Fibroblast of lung (primary cell): ENCODE measurements at regions not wholly inside any gene's neighbourhood (a gene's known extent, or its start where the extent isn't known, plus 50 kb on each side); places are given as distances from the start of the nearest gene placed in this dataset.

Source experiments
- DNase-seq, 2 donors: peaks; one replicate each; pipeline versions ENCODE4 v3.0.0 to v3.0.0-alpha.2; 2010; ENCODE audit warnings: low read depth in 2 of 2
- H2AFZ ChIP-seq: 2 replicates; pipeline ENCODE4 v1.5.1; 2012; ENCODE audit warnings: low read length, control low read depth, inconsistent platforms
- H3K27ac ChIP-seq: 2 replicates; pipeline ENCODE4 v1.5.1; 2011; ENCODE audit warnings: low read length, control low read depth; ENCODE audit not compliant: insufficient read depth
- H3K27me3 ChIP-seq: 2 replicates; pipeline ENCODE4 v1.5.1; 2011; ENCODE audit warnings: mild to moderate bottlenecking, low read length; ENCODE audit not compliant: control insufficient read depth, insufficient read depth
- H3K36me3 ChIP-seq: 2 replicates; pipeline ENCODE4 v1.5.1; 2011; ENCODE audit warnings: low read length; ENCODE audit not compliant: control insufficient read depth, insufficient read depth
- H3K4me1 ChIP-seq: 2 replicates; pipeline ENCODE4 v1.5.1; 2011; ENCODE audit warnings: low read length; ENCODE audit not compliant: control insufficient read depth, insufficient read depth; ENCODE audit errors: extremely low read depth
- H3K4me2 ChIP-seq: 2 replicates; pipeline ENCODE4 v1.5.1; 2011; ENCODE audit warnings: low read length, control low read depth; ENCODE audit not compliant: insufficient read depth; ENCODE audit errors: extremely low read depth
- H3K4me3 ChIP-seq, 4 experiments: fragments of 200-600 bp in 1 of 4; sonication (generic) in 1 of 4; replicated peaks in 1 of 4; 2 replicates each; pipeline ENCODE4 v1.5.1; 2011 to 2016; ENCODE audit warnings: low read length in 4 of 4, low read depth in 3 of 4, mild to moderate bottlenecking in 3 of 4, control low read depth in 2 of 4, inconsistent platforms in 1 of 4, mixed read lengths in 1 of 4; ENCODE audit not compliant: insufficient read depth in 1 of 4; ENCODE audit errors: control extremely low read depth in 1 of 4
- H3K79me2 ChIP-seq: 2 replicates; pipeline ENCODE4 v1.5.1; 2012; ENCODE audit warnings: mild to moderate bottlenecking, low read length, inconsistent platforms; ENCODE audit not compliant: control insufficient read depth, insufficient read depth
- H3K9ac ChIP-seq: 2 replicates; pipeline ENCODE4 v1.5.1; 2011; ENCODE audit warnings: mild to moderate bottlenecking, low read length, control low read depth; ENCODE audit not compliant: insufficient read depth
- H3K9me3 ChIP-seq: 2 replicates; pipeline ENCODE4 v1.5.1; 2012; ENCODE audit warnings: low read depth, low read length; ENCODE audit not compliant: control insufficient read depth, insufficient read depth
- H4K20me1 ChIP-seq: 2 replicates; pipeline ENCODE4 v1.5.1; 2011; ENCODE audit warnings: low read length; ENCODE audit not compliant: control insufficient read depth, insufficient read depth; ENCODE audit errors: extremely low read depth
- EZH2 ChIP-seq: IDR thresholded peaks from 2 replicates; pipeline ENCODE4 v1.5.1; 2012; ENCODE audit warnings: low read length, control low read depth, mild to moderate bottlenecking; ENCODE audit errors: missing control alignments
- TF ChIP-seq, protein P1 (sequence below), 2 donors: IDR thresholded peaks in 1 of 2; conservative IDR thresholded peaks in 1 of 2; 1 replicate in 1 of 2; 2 replicates in 1 of 2; pipeline ENCODE4 v1.5.1; 2011 to 2012; ENCODE audit warnings: low read length in 2 of 2, control low read depth in 1 of 2, inconsistent platforms in 1 of 2, low read depth in 1 of 2, mild to moderate bottlenecking in 1 of 2

- Histone ChIP-seq H2AFZ (no peak overlapping the region), H3K4me2 (no peak overlapping the region), H3K4me1 (no peaks in the 10 kb centered on the region), H3K27me3 (no peaks in the 10 kb centered on the region), H3K4me3 (no peak overlapping the region), H3K27ac (no peak overlapping the region), H4K20me1 (no peaks in the 10 kb centered on the region), H3K79me2 (no peaks in the 10 kb centered on the region), H3K36me3 (no peaks in the 10 kb centered on the region), H3K9ac (no peak overlapping the region), H3K9me3 (no peaks in the 10 kb centered on the region)
- no peak for TF ChIP-seq EZH2
- TF ChIP-seq, protein P1, sequence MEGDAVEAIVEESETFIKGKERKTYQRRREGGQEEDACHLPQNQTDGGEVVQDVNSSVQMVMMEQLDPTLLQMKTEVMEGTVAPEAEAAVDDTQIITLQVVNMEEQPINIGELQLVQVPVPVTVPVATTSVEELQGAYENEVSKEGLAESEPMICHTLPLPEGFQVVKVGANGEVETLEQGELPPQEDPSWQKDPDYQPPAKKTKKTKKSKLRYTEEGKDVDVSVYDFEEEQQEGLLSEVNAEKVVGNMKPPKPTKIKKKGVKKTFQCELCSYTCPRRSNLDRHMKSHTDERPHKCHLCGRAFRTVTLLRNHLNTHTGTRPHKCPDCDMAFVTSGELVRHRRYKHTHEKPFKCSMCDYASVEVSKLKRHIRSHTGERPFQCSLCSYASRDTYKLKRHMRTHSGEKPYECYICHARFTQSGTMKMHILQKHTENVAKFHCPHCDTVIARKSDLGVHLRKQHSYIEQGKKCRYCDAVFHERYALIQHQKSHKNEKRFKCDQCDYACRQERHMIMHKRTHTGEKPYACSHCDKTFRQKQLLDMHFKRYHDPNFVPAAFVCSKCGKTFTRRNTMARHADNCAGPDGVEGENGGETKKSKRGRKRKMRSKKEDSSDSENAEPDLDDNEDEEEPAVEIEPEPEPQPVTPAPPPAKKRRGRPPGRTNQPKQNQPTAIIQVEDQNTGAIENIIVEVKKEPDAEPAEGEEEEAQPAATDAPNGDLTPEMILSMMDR (conservative IDR thresholded peaks at IDR 0.05 in 1 of 2, IDR thresholded peaks at IDR 0.05 in 1 of 2; ENCODE audit: low read depth in 1 of 2, low read length in 2 of 2) = no peak
- DNase-seq = no peak
Observed at GRCh38 chr3:95595416-95596075, 1218.8 kb upstream of the EPHA6 start.

DNA sequence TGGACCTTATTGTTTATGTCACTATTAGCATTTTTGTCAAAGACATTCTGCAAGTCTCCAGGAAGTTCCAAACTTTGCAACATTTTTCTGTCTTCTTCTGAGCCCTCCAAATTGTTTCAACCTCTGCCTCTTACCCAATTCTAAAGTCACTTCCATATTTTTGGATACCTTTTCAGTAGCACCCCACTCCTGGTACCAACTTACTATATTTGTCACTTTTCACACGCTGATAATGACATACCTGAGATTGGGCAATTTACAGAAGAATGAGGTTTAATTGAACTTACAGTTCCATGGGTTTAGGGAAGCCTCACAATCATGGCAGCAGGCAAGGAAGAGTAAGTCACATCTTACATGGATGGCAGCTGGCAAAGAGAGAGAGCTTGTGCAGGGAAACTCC lies 1206.5 kb upstream of the EPHA6 start:
- H3K9me3 ChIP-seq = no peaks in the 10 kb centered on the region
- TF ChIP-seq EZH2 = no peak
- TF ChIP-seq, protein P1 (conservative IDR thresholded peaks at IDR 0.05 in 1 of 2, IDR thresholded peaks at IDR 0.05 in 1 of 2; ENCODE audit: low read depth in 1 of 2, low read length in 2 of 2) = no peak
- DNase-seq = no peak

GRCh38 chr3:95609411-95609810 lies 1205.0 kb upstream of the EPHA6 start:
- no peaks in the 10 kb centered on the region for H3K9me3 ChIP-seq
- H3K27me3 ChIP-seq = no peaks in the 10 kb centered on the region
- no peak overlapping the region for H2AFZ ChIP-seq
- H4K20me1 ChIP-seq = no peaks in the 10 kb centered on the region
- TF ChIP-seq EZH2 = no peak
- TF ChIP-seq, protein P1 (conservative IDR thresholded peaks at IDR 0.05 in 1 of 2, IDR thresholded peaks at IDR 0.05 in 1 of 2; ENCODE audit: low read depth in 1 of 2, low read length in 2 of 2) = no peak
- no peaks in the 10 kb centered on the region for H3K79me2 ChIP-seq
- no peak overlapping the region for H3K9ac ChIP-seq
- no peak overlapping the region for H3K4me2 ChIP-seq
- DNase-seq = no peak
- H3K36me3 ChIP-seq = no peaks in the 10 kb centered on the region
- H3K4me1 ChIP-seq = no peaks in the 10 kb centered on the region
- no peak overlapping the region for H3K27ac ChIP-seq
- H3K4me3 ChIP-seq = no peak overlapping the region

More for the DNA sequence above, 1206.5 kb upstream of the EPHA6 start:
- Histone ChIP-seq H3K27me3 (no peaks in the 10 kb centered on the region), H3K9ac (no peak overlapping the region), H4K20me1 (no peaks in the 10 kb centered on the region), H3K79me2 (no peaks in the 10 kb centered on the region), H3K4me1 (no peaks in the 10 kb centered on the region), H3K27ac (no peak overlapping the region), H3K36me3 (no peaks in the 10 kb centered on the region), H2AFZ (no peak overlapping the region), H3K4me3 (no peak overlapping the region), H3K4me2 (no peak overlapping the region)
